H9 (cell line): ENCODE measurements at regions not wholly inside any gene's neighbourhood (a gene's known extent, or its start where the extent isn't known, plus 50 kb on each side); places are given as distances from the start of the nearest gene placed in this dataset.
A peak's percentile ranks its signal among the peaks of the same experiment; 100 is the strongest.

Experiments
- DNase-seq: peaks from one replicate; pipeline ENCODE4 v3.0.0-alpha.2; 2017
- H2AFZ ChIP-seq: one replicate; pipeline ENCODE4 v1.6.1; 2013; ENCODE audit warnings: mild to moderate bottlenecking, low read length, control low read depth, moderate library complexity
- H2AK5ac ChIP-seq: 2 replicates; pipeline ENCODE4 v1.6.1; 2013; ENCODE audit warnings: low read length, control low read depth, mixed read lengths; ENCODE audit not compliant: insufficient read length
- H2BK120ac ChIP-seq: one replicate; pipeline ENCODE4 v1.6.1; 2013; ENCODE audit warnings: low read depth, mild to moderate bottlenecking, low read length, control low read depth, inconsistent platforms; ENCODE audit not compliant: poor library complexity, severe bottlenecking
- H2BK12ac ChIP-seq: 2 replicates; pipeline ENCODE4 v1.6.1; 2013; ENCODE audit warnings: low read length, control low read depth, mixed read lengths, low read depth; ENCODE audit not compliant: insufficient read length
- H2BK15ac ChIP-seq: 2 replicates; pipeline ENCODE4 v1.6.1; 2013; ENCODE audit warnings: low read depth, low read length, control low read depth
- H2BK20ac ChIP-seq: one replicate; pipeline ENCODE4 v1.6.1; 2013; ENCODE audit warnings: low read depth, mild to moderate bottlenecking, low read length, control low read depth, inconsistent platforms; ENCODE audit not compliant: poor library complexity, severe bottlenecking
- H2BK5ac ChIP-seq: 2 replicates; pipeline ENCODE4 v1.6.1; 2013; ENCODE audit warnings: low read length, control low read depth, mixed read lengths; ENCODE audit not compliant: insufficient read length
- H3K14ac ChIP-seq: 2 replicates; pipeline ENCODE4 v1.6.1; 2013; ENCODE audit warnings: low read length, control low read depth; ENCODE audit not compliant: insufficient read depth
- H3K18ac ChIP-seq: 2 replicates; pipeline ENCODE4 v1.6.1; 2013; ENCODE audit warnings: low read depth, mild to moderate bottlenecking, mixed read lengths, low read length, control low read depth; ENCODE audit not compliant: insufficient read length
- H3K23ac ChIP-seq: 2 replicates; pipeline ENCODE4 v1.6.1; 2013; ENCODE audit warnings: low read length, control low read depth, mixed read lengths, low read depth; ENCODE audit not compliant: insufficient read length
- H3K23me2 ChIP-seq: 2 replicates; pipeline ENCODE4 v1.6.1; 2013; ENCODE audit warnings: low read depth, mild to moderate bottlenecking, mixed read lengths, low read length, control low read depth; ENCODE audit not compliant: insufficient read length, poor library complexity, severe bottlenecking
- H3K27ac ChIP-seq: 2 replicates; pipeline ENCODE4 v1.5.1; 2013; ENCODE audit warnings: low read length, control low read depth, mixed read lengths, low read depth; ENCODE audit not compliant: insufficient read length
- H3K27me3 ChIP-seq: 2 replicates; pipeline ENCODE4 v1.6.1; 2013; ENCODE audit warnings: low read length, control low read depth, inconsistent platforms; ENCODE audit not compliant: insufficient read depth
- H3K4ac ChIP-seq: 2 replicates; pipeline ENCODE4 v1.6.1; 2013; ENCODE audit warnings: low read depth, mild to moderate bottlenecking, control low read depth, inconsistent platforms, low read length, moderate library complexity
- H3K4me1 ChIP-seq: 2 replicates; pipeline ENCODE4 v1.6.1; 2013; ENCODE audit warnings: low read length, control low read depth, inconsistent platforms; ENCODE audit not compliant: insufficient read depth
- H3K4me2 ChIP-seq: 2 replicates; pipeline ENCODE4 v1.6.1; 2013; ENCODE audit warnings: low read length, control low read depth, mixed read lengths; ENCODE audit not compliant: insufficient read length, insufficient read depth
- H3K56ac ChIP-seq: 2 replicates; pipeline ENCODE4 v1.6.1; 2013; ENCODE audit warnings: low read depth, mild to moderate bottlenecking, mixed read lengths, low read length, control low read depth; ENCODE audit not compliant: insufficient read length
- H3K79me1 ChIP-seq: 2 replicates; pipeline ENCODE4 v1.6.1; 2013; ENCODE audit warnings: low read depth, mild to moderate bottlenecking, moderate library complexity, low read length, control low read depth, inconsistent platforms; ENCODE audit not compliant: insufficient read depth, poor library complexity, severe bottlenecking
- H3K79me2 ChIP-seq: 2 replicates; pipeline ENCODE4 v1.6.1; 2013; ENCODE audit warnings: low read length, control low read depth, inconsistent platforms; ENCODE audit not compliant: insufficient read depth
- H3K9ac ChIP-seq: 2 replicates; pipeline ENCODE4 v1.6.1; 2013; ENCODE audit warnings: low read length, control low read depth, mixed read lengths; ENCODE audit not compliant: insufficient read length; ENCODE audit errors: extremely low read depth
- H3K9me3 ChIP-seq: one replicate; pipeline ENCODE4 v1.6.1; 2013; ENCODE audit warnings: low read depth, low read length, inconsistent platforms; ENCODE audit not compliant: control insufficient read depth
- H3T11ph ChIP-seq: one replicate; pipeline ENCODE4 v1.6.1; 2013; ENCODE audit warnings: mild to moderate bottlenecking, low read length, control low read depth, inconsistent platforms
- H4K20me1 ChIP-seq: one replicate; pipeline ENCODE4 v1.6.1; 2013; ENCODE audit not compliant: control insufficient read depth, insufficient read length, insufficient read depth
- H4K5ac ChIP-seq: 2 replicates; pipeline ENCODE4 v1.6.1; 2013; ENCODE audit warnings: low read depth, mild to moderate bottlenecking, mixed read lengths, low read length, control low read depth; ENCODE audit not compliant: insufficient read length
- H4K8ac ChIP-seq: replicated peaks from 2 replicates; pipeline ENCODE4 v1.6.1; 2013; ENCODE audit warnings: low read length, control low read depth, mixed read lengths, low read depth; ENCODE audit not compliant: insufficient read length
- H4K91ac ChIP-seq: 2 replicates; pipeline ENCODE4 v1.6.1; 2013; ENCODE audit warnings: low read depth, mild to moderate bottlenecking, moderate library complexity, mixed read lengths, low read length, control low read depth; ENCODE audit not compliant: insufficient read length
- H3K27ac Mint-ChIP-seq, 3 experiments: 2 replicates in 2 of 3; 3 replicates in 1 of 3; pipeline ENCODE4 v1.8.0; 2020 to 2021; ENCODE audit warnings: mixed read lengths in 3 of 3, mild to moderate bottlenecking in 1 of 3, moderate library complexity in 1 of 3
- H3K27me3 Mint-ChIP-seq: 2 replicates; pipeline ENCODE4 v1.8.0; 2021; ENCODE audit warnings: low read depth, mild to moderate bottlenecking, moderate library complexity, mixed read lengths
- H3K36me3 Mint-ChIP-seq, 3 experiments: 2 replicates in 2 of 3; 3 replicates in 1 of 3; pipeline ENCODE4 v1.8.0; 2020 to 2021; ENCODE audit warnings: low read depth in 3 of 3, mixed read lengths in 3 of 3; ENCODE audit not compliant: insufficient read depth in 1 of 3
- H3K4me1 Mint-ChIP-seq, 2 experiments: 2 replicates each; pipeline ENCODE4 v1.8.0; 2020; ENCODE audit warnings: mixed read lengths in 2 of 2
- H3K4me3 Mint-ChIP-seq, 2 experiments: 2 replicates in 1 of 2; 3 replicates in 1 of 2; pipeline ENCODE4 v1.8.0; 2020 to 2021; ENCODE audit warnings: mild to moderate bottlenecking in 2 of 2, mixed read lengths in 2 of 2, moderate library complexity in 1 of 2
- H3K9me3 Mint-ChIP-seq, 2 experiments: 2 replicates in 1 of 2; 3 replicates in 1 of 2; pipeline ENCODE4 v1.8.0; 2020; ENCODE audit warnings: mild to moderate bottlenecking in 2 of 2, mixed read lengths in 2 of 2, moderate library complexity in 1 of 2
- CTCF ChIP-seq: fragments of 200-600 bp; sonication (generic); conservative IDR thresholded peaks from 3 replicates; pipeline ENCODE4 v1.8.0; 2021; ENCODE audit warnings: antibody characterized with exemption, mild to moderate bottlenecking
- WGBS: extraction: QIAGEN DNeasy Blood & Tissue Kit; methylation state at CpG from one replicate; pipeline ENCODE4 v1.1.7; 2013; ENCODE audit warnings: missing lambda C conversion rate, low lambda C conversion rate, mixed read lengths; ENCODE audit not compliant: insufficient read length; ENCODE audit errors: extremely low coverage; 5-methylcytosine and 5-hydroxymethylcytosine counted together

GRCh38 chr4:138576684-138577083 lies 334.5 kb upstream of the SLC7A11 start:
- peak overlapping the region; percentile 97 for H2AFZ ChIP-seq
- no peak overlapping the region for H3T11ph ChIP-seq
- Mint-ChIP-seq H3K36me3 (peaks cover 11 to 19% (median 12%) of the 10 kb centered on the region in 3 experiments; a peak in 6 of 7 replicates), H3K27ac (no peak overlapping the region), H3K4me3 (no peak overlapping the region), H3K27me3 (no peaks in the 10 kb centered on the region; the same call in 1 of the 2 replicates), H3K9me3 (peaks cover 14 to 27% of the 10 kb centered on the region in 2 experiments), H3K4me1 (peaks cover 9 to 15% of the 10 kb centered on the region in 2 experiments; a peak in 3 of 4 replicates)
- H3K4ac ChIP-seq = no peak overlapping the region
- no peak for DNase-seq
- H3K56ac ChIP-seq = no peak overlapping the region
- H3K4me2 ChIP-seq = no peak overlapping the region
- no peak overlapping the region for H2BK120ac ChIP-seq
- no peak overlapping the region for H4K8ac ChIP-seq
- H4K20me1 ChIP-seq = no peaks in the 10 kb centered on the region
- H3K27me3 ChIP-seq = no peaks in the 10 kb centered on the region
- WGBS = no CpG with 5 or more reads among the region's 3 CpGs
- no peak overlapping the region for H4K5ac ChIP-seq
- no peak overlapping the region for H3K14ac ChIP-seq
- no peaks in the 10 kb centered on the region for H3K9me3 ChIP-seq
- H3K18ac ChIP-seq = no peak overlapping the region
- no peak overlapping the region for H2BK15ac ChIP-seq
- H3K79me2 ChIP-seq = no peaks in the 10 kb centered on the region
- H3K79me1 ChIP-seq = no peaks in the 10 kb centered on the region
- H4K91ac ChIP-seq = no peak overlapping the region
- H2BK5ac ChIP-seq = no peak overlapping the region
- peak; percentile 77 for TF ChIP-seq CTCF
- no peak overlapping the region for H3K27ac ChIP-seq
- no peak overlapping the region for H2AK5ac ChIP-seq
- H3K23me2 ChIP-seq = no peaks in the 10 kb centered on the region
- H2BK20ac ChIP-seq = no peak overlapping the region
- H3K9ac ChIP-seq = no peak overlapping the region
- no peak overlapping the region for H3K23ac ChIP-seq
- H2BK12ac ChIP-seq = no peak overlapping the region
- no peaks in the 10 kb centered on the region for H3K4me1 ChIP-seq
